Forelimb muscle (tissue), 1 donor: ENCODE measurements at regions not wholly inside any gene's neighbourhood (a gene's known extent, or its start where the extent isn't known, plus 50 kb on each side); places are given as distances from the start of the nearest gene placed in this dataset.
"Not testable (repeated sequence)": the region's sequence is repeated elsewhere in the genome, so short reads cannot be mapped to it uniquely, and the experiment has no call there.

Experiments used
- DNase-seq: peaks from one replicate; pipeline ENCODE4 v3.0.0-alpha.2; 2013; ENCODE audit warnings: low read depth

DNA sequence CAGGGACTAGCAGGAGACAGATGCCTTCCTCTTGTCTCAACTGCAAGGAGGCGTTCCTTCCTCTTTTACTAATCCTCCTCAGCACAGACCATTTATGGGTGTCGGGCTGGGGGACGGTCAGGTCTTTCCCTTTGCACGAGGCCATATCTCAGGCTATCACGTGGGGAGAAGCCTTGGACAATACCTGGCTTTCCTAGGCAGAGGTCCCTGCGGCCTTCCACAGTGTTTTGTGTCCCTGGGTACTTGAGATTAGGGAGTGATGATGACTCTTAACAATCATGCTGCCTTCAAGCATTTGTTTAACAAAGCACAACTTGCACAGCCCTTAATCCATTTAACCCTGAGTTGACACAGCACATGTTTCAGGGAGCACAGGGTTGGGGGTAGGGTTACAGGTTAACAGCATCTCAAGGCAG lies 1238.6 kb downstream of the OLFM4 start:
- not testable (repeated sequence) for DNase-seq

DNA sequence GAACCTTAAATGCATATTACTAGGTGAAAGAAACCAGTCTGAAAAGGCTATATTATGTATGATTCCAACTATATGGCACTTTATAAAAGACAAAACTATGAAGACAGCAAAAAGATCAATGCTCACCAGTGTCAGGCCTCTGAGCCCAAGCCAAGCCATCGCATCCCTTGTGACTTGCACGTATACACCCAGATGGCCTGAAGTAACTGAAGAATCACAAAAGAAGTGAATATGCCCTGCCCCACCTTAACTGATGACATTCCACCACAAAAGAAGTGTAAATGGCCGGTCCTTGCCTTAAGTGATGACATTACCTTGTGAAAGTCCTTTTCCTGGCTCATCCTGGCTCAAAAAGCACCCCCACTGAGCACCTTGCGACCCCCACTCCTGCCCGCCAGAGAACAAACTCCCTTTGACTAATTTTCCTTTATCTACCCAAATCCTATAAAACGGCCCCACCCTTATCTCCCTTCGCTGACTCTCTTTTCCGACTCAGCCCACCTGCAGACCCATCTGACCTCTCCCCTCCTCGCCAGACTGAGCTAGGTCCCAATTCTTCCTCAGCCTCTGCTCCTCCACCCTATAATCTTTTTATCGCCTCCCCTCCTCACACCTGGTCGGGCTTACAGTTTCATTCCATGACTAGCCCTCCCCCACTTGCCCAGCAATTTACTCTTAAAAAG lies 1239.5 kb downstream of the OLFM4 start:
- DNase-seq = not testable (repeated sequence)

DNA sequence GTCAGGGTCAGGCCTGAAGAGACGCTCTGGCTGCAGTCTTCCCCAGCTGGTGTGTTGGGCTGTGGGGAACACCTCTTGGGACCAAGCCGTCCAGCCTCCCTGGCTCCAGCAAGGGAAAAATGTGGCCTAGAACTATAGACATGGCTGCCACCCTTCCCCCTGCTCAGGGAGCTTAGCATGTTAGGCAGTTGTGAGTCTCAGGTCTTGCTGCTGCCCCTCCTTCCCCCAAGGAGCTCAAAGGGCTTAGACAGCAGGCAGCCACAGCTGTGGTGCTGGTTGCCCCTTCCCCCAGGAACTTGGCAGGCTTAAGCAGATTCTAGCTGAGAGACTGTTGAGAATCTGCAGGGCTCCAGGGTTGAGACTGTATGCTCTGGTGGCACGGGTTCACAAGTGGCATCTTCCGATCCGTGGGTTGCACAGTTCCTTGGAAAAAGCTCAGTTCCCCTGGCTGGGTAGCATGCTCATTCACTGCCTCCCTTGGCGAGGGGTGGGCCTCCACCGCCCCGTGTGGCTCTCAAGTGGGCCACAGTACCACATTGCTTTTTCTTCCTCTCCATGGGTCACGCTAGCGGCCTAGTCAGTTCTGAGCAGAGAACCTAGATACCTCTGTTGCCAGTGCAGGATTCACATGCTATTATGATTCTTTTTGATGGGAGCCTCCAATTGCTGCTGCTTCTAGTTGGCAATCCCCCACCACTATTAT lies 1258.6 kb downstream of the OLFM4 start:
- no peak for DNase-seq

DNA sequence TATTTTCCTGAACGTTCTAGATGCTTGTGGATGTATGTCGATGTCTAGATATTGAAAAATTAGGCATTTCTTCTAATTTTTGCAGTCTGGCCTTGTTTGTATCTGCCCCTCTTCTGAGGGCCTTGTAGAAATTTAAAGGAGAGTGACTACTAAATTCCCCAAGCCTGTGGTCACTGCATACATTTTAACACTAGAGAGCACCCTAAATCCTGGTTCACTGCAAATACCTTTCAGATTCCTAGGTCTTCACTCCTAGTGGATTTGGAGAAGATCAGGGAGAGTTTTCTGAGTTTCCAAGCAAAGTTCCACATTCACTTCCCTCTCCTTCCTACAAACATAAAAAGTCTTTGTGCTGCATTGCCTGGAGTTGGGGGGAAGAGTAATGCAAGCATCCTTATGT lies 1272.5 kb downstream of the OLFM4 start:
- DNase-seq = no peak

DNA sequence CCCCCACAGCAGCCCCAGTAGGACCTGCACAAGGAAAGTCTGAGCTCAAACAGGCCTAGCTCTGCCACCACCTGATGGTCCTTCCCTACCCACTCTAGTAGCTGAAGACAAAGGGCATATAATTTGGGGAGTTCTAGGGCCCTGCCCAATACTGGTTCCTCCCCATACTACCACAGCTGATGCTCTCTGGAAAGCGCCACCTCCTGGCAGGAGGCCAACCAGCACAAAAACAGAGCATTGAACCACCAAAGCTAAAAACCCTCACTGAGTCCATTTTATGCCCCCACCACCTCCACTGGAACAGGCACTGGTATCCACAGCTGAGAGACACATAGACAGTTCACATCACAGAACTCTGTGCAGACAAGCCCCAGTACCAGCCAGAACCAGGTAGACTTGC lies 1276.8 kb downstream of the OLFM4 start:
- no peak for DNase-seq

DNA sequence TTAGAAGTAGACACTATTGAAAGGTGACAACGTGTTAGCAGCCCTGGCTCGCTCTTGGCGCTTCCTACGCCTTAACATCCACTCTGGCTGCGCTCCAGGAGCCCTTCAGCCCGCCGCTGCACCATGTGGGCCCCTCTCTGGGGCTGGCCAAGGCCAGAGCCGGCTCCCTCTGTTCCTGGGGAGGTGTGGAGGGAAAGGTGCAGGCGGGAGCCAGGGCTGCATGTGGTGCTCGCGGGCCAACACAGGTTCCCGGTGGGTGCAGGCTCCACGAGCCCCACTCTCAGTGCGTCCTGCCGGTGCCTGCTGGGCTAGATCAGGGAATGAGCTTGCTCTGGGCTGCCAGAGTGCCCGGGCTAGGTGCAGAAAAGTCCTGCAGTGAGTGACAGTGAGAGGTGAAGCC lies 1284.3 kb downstream of the OLFM4 start:
- DNase-seq = no peak

DNA sequence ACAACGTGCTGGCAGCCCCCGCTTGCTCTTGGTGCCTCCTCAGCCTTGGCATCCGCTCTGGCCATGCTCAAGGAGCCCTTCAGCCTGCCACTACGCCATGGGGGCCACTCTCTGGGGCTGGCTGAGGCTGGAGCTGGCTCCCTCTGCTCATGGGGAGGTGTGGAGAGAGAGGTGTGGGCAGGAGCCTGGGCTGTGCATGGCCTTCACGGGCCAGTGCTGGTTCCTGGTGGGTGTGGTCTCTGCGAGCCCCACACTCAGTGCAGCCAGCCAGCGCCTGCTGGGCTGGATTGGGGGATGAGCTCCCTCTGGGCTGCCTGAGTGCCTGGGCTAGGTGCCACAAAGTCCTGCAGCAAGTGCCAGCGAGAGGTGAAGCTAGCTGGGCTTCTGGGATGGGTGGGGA lies 1289.1 kb downstream of the OLFM4 start:
- DNase-seq = no peak

DNA sequence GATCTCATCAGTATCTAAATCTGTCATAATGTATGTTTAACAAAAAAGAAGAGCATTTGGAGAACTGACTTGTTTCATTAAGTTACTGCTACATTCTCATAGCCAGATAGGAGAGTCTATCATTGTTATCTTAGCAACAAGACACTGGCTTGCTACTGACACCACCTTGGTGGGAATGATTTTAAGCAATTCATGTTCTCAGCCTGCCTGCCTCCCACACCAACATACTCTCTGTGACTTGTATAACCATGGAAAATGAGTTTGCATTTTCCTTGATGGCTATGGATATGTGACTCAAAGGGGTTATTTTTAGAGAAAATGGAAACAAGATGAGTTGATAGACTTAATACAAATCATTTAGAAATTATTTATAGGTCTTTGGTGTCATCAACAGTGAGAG lies 1308.9 kb downstream of the OLFM4 start:
- no peak for DNase-seq

DNA sequence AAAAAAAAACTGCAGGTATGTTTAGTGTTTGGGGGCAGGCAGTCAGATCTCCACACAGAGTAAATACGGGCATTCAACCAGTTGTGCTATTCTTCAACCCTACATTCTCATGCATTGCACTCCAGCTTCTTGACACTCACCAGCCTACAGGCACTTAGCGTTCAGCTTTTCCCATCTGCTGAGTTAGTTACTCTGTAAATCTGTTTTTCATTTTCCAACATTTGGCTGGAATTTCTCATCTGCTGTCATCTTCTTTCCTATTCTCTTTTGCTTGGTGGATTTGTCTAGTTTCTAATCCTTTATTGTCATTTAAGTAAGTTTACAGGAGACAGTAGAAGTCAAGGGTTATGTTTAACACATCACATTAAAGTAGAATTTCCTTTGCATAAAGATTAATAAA lies 1318.9 kb downstream of the OLFM4 start:
- peak; percentile 11 for DNase-seq

DNA sequence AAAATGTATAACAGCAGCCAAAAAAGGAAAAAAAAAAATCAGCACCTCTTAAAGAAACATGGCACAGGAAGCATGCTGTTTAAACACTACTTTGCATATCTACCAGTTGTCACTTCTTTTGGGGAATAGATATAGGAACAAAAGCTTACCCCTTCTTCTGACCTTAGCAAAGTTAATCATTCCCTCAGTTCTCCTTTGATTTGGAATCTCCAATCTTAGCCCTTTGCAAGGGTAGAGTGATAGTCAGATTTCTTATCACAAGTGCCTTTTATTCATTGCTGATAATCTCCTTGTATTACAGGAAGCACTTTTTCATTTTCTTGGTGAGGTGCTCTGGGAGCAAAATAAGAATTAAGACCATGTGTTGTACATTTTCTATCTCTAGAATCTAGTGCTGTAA lies 1327.6 kb downstream of the OLFM4 start:
- DNase-seq = no peak

DNA sequence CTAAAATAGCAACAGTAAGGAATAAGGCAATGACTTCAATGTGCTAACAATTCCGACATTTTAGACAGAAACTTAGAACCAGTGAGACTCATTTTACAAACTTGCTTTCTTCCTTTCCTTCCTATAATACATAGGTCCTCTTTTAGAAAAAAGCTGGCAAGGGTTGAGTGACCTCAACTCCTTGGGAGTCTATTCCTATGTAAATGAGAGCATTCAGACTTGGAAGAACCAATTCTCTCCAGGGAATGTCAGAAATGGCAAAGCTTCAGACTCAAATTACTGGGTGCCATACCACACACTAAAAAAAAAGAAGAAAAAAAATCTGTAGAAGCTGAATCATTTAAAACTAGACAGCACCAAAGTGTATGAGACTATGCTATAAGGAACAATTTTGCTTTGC lies 1328.2 kb downstream of the OLFM4 start:
- no peak for DNase-seq

DNA sequence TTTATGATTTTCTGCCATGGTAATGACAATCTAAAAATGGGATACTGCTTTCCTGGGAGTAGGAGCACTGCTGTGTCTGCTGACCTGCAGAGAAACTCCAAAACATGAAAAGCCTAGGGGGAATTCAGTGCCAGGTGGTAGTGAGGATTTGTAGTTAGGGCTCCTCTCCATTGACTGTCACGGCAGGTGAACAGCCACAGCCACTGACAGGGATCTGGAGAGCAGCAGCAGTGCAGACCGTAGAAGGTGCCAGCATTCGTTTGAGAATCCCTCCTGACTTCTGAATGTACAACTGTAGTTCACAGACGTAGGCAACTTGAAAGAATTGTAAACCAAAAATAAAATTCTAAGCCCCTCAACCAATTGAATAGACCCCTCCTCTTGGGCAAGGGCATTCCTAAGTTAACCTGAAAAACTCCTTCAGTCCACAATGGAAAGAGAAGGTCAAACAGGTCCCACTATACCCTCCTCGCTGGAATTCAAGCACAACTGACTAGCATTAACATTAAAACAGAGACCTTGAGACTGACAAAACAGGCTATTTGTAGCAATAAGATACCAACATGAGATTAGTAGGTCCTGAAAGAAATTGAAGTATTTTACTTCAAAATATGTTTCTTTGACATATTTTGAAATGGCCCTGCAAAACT lies 1328.8 kb downstream of the OLFM4 start:
- no peak for DNase-seq

DNA sequence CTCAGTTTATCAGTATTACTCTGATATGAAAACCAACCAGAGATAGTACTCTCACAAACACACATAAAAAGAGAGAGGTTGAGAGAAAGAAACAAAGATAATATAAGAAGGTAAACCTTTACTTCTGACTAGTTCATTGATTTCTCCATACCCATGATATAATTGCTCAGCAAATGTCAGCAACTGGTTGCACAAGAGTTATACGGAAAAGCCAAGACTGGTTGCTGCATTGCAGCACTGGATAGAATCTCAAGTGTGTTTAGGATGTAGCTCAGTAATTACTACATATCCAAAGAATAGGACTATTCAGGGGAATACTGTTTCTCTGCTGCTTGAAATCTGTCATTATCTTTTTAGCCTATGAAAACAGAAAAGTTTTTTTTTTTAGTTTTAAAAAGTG lies 1332.8 kb downstream of the OLFM4 start:
- no peak for DNase-seq

DNA sequence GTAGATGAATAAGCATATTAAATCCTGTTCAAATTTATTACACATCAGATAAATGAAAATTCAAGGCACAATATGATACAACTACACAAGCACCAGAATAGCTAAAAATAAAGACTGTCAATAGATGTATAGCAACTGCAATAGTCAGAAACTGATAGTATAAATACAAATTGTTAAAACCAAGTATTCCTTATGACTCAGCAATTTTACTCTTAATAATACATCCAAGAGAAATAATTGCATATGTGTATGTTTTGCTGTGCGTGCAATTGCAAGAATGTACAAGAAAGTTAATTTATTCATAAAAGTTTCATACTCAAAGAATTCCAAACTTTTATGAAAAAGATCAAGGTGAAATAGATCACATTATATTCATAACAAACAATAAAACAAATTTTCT lies 1338.1 kb downstream of the OLFM4 start:
- DNase-seq = no peak

DNA sequence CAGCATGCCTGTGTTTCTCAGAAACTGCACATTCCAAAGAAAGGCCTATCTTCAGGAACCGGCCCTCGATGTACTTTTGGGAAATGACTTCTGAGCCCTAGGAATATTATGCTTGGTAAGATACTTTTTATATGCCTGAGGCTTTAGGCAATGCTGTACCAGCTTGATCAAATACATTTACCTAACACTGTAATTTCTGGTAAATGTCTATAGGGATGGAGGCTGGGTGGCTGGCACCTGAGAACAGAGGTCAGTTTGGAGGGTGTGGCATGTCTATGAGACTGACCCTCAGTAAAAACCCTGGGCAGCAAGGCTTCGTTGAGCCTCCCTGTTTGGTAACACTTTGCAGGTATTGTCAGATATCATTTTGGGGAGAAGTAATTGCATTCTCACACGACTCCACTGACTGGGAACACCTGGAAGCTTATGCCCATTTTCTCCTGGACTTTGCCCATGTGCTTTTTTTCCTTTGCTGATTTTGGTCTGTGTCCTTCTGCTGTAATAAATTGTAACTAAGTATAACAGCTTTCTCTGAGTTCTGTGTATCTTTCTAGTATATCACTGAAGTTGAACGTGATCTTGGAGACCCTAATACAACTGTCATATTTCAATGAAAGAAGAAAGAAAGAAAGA lies 1339.1 kb downstream of the OLFM4 start:
- DNase-seq = no peak

DNA sequence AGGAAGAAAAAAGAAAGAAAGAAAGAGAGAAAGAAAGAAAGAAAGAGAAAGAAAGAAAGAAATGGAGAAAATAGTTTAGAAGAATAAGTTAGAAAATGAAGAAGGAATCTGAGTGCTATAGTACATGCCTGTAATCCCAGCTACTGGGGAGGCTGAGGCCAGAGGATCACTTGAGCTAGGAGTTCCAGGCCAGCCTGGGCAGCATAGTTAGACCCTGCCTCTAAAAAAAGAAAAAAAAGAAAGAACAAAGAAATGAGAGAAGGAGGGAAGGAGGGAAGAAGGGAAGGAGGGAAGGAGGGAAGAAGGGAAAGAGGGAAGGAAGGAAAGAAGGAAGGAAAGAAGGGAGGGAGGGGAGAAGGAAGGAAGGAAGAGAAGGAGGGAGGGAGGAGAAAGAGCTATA lies 1339.8 kb downstream of the OLFM4 start:
- DNase-seq = no peak

DNA sequence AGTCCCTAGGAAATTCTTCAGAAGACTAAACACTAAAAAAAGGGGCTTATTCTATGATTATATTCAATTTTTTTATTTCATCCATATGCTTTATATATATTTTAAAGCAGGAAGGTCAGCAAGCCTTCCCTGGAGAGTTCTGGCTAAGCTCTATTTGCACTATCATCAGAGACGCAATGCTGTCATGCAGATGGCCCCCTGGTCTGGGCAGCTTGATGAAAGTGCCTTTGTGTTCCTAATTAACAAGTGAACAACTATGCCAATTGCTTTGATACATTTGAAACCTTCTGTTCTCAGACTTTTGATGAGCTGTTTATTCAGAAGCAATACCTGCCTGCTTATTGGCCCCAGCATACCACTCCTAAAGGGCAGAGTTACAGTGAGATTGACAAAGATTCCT lies 1344.6 kb downstream of the OLFM4 start:
- no peak for DNase-seq

DNA sequence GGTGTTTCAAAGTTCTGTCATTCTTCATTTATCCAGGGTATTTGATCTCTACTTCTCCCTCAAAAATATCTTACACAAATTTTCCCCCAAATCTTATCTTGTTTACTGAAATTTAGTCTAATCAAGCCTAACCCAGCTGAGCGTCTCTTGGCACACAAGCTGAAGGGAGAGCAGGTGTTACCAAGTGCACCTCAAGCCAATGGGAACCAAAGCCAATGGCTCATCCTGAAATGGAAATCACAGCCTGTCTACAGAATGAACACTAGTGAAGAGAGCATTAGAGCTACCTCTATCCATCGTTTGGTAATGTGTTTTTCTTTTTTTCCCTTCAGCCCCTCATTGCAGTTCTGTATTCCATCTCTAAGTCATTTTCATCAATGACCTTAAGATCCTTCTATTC lies 1350.8 kb downstream of the OLFM4 start:
- DNase-seq = no peak

DNA sequence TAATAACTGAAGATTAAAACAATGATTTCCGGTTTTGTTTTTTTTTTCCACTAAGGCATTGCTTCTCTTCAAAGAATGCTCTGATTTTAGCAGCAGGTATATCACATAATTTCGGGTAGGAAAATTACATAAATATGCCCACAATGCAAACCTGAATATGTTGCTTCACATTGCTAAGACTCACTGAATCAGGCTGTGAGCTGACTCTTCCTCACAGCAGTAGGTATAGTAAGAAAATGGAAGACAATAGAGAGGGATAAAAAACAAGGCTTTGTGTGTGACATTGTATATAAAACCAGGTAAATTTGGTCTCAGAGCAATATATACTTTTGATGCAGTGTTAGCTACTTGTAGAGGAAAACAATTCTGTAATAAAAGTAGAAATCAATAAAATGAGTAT lies 1355.0 kb downstream of the OLFM4 start:
- no peak for DNase-seq

DNA sequence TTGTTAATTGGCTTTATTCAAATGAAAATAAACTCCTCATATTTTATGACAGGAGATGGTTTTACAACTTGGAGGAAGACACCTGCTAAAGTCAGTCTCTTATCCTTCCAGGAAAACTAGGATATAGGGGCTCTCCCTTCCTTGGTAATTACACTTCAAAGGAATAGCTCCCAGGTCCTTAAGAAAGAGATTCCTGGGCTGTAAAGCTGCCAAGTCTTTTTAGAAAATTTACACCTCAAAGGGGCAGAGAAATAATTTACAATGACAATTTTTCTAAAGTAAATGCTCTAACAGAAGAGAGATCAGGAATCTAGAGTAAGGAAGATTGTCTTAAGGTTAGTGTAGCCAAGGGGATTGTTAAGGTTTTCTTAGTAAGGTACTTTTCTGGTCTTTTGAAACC lies 1359.0 kb downstream of the OLFM4 start:
- DNase-seq = no peak

DNA sequence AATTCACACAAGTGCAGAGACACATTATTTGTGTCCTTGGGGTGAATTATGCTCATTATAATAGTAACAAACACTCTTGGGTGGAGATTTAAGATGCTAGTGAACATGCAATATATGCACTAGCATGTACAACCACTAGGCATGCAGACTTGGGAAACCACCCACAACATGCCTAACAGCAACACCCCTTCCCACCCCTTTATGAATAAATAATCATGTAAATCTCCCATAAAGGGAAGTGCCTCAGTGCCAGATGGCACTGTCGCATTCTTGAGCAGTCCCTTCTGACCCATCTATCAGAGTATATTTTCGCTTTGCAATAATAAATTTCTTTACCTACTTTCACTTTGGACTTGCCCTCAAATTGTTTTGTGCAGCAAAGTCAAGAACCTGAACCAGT lies 1362.2 kb downstream of the OLFM4 start:
- no peak for DNase-seq

DNA sequence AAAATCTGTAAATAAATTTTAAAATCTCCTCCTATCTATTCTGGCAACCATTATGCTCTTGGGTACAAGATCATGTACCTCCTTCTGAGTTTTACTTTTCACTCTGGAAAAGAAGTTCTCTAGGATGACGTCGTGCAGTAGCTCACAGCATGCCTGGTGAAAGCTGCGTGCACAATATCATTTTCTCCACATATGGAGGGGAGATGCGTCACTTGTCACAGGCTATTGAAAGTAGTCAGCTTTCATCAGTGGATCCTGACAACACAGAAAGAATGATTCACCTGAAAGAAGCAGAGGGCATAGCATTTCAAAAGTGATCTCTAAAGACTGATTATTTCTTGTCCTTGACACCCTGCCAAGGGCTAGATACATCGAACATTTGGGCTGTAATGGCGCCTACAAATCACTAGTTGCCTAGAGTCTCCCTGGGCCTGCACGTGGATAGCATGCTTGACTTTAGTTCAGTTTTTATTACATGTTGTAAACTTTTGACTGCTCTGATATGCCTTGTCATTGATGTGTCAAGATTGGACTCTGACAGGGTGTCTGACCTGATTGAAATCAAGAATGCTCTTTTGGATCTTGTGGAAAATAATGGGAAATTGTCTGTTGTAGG lies 1365.6 kb downstream of the OLFM4 start:
- no peak for DNase-seq
